Right lung (tissue), 2 donors: ENCODE measurements at regions not wholly inside any gene's neighbourhood (a gene's known extent, or its start where the extent isn't known, plus 50 kb on each side); places are given as distances from the start of the nearest gene placed in this dataset.

Source experiments
- DNase-seq, 2 donors: peaks; one replicate each; pipeline ENCODE4 v3.0.0-alpha.2; 2013

DNA sequence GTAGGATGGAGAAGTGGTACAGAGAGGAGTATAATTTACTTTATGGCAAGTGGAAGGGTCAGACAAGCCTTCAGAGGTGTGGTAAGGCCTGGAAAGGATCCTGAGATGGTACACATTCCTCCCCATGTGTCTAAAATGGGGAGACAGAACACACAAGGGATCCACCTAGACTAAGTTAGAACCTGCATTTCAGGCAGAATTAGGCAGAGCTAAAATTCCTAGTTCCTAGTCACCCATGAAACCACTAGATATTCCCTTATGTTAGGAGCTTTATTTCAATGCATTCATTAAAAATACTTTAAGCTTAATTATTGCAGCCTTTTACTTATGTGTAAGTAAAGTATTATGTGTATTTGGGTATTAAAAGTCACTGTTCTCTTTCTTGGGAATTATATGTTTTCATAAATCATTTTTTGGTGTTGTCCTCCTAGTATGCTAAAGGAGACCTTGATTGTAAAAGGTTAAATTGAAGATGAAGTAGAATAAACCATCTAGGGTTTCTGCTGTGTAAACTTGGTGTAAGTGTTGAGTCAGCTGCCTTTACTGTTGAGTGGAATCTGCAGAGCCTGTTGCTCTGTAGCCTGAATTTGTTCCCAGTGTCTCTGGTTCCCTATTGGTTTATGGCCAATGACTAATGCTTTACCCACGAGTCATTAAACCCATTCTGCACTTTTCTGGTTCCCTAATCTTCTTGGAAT is 423.2 kb downstream of the ATP23 start:
- DNase-seq, result no peak

DNA sequence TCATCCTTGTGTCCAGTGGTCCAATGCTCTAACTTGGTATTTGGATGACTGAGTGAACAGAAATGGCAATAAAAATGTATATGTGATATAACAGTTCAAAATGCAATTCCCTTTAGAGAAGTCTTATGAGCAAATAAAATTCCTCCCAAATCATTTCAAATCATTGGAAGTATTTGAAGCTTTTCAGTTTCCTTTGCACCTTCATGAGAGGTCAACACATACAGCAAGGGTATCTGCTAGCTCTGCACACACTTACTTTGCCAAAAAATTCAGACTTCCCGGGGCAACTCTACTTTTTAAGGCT is 423.7 kb downstream of the ATP23 start:
- no peak for DNase-seq

DNA sequence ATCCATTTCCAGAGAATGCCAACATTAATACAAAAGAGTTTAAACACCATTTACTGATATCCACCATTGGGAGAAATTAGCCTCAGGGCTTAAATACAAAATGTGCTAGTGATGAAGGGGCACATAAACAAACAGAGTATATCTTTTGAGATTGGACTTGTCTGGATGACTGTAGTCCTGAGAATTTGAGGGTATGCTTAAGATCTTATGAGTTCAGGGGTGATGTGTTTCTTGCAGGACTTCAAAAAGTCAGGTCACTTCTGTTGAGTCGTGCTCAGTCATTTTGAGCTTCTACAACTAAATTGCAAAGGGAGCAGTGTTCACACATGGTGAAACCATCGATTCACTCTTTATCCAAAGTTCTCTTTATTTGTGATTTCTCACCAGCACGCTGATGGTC is 425.7 kb downstream of the ATP23 start:
- no peak for DNase-seq

DNA sequence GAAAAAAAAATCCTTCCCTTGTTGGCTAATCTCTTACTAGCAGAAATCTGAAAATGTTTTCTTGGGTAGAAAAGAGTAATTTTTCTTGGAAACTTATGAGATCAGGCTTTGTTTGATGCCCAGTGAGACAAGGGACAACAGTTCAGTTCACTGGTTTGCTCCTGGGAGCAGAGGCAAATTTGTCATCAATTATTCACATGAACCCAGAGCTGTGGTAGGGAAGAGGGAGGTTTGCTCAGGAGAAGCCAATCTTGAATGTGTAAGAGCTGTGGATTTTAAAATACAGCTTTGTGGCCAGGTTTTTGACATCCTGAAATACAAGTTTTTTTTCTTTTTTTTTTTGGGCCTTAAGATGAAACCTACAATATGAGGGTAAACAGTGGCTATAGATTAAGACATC is 426.6 kb downstream of the ATP23 start:
- no peak for DNase-seq

DNA sequence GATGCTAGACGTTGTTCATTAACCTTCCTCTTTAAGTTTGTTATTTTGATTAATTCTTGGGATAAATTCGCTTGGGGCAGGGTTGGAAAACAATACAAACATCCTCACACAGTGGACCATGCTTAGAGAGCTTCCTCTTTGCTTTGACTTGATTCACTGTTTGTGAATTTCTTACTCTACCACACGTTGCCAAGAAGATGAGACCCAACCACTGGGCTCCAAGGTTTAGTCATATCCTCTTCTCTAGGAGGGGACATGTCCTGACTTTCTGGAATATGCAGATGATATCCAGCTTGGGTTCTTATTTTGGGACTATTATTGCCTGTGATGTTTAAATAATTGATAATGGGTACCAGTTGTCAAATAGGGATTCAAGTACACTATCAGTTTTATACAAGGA is 428.2 kb downstream of the ATP23 start:
- DNase-seq, result no peak

DNA sequence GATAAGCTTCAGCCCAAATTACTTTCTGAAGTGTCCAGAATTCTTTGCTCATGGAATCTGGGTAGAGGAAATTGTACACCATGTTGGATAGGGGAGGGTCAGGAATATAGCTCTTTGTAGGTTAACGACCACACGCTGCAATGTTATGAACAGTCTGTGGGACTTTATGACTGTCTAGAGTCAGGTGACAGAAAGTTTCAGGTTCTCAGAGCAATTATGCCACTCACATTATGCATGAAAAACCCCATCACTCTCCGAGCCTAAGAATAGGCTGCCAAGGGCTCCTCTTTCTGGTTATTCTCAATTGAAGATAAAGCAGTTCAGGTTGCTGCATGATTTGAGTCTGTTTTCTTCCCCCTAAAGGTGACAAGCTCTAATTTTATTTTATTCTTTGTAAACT is 430.9 kb downstream of the ATP23 start:
- DNase-seq, result no peak

DNA sequence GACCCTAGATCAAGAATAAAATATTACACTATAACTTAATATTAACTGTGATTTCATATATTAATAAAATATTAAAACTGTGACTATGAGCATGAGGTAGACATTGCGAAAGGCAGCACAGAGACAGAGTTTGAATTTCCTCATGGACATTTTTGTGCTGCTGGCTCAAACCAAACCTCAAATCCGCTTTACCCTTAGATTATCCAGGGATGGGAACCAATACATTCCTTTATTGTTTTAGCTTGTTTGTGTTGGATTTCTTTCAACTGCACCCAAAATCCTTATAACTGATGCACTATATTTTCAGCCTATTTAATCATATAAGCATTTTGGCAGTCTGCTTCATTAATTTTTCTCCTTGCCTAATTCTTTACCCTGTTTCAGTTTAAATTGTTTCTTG is 436.7 kb downstream of the ATP23 start:
- DNase-seq, result no peak

DNA sequence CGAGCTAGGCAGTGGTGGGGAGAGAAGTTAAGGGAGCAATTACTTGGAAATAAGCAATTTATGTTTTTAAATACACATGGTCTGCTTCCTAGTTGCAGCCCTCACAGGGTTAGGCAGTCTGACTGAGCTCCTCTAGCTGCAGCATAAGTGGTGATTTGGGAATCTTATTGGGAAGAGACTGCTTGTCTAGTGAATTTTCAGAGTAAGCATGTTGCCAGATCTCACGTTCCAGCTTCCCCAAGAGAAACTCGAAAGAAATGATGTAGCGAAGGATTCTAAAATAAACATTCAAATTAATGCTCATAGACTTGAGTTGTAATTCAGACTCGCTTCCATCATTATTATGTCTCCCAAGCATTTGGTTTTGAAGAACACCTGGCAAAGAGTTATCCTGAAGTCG is 440.2 kb downstream of the ATP23 start:
- DNase-seq, result no peak

DNA sequence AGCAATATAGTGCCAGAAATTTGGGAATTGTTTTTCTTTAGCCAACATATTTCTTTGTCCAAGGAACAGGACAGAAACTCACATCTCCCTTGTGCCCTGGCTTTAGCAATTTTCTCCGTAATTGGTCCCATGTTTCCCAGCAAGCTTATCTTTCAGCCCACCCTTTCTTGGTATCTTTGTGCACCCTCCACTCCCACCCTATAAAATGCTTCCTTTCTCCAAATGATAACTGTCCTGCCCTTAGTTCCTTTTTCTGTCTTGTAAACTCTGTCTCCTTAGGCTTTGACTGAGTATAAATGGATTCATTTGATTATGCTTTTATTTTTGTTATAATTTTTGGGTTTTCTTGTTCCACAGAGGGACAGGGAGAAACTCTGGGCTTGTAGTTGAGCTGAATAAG is 442.8 kb downstream of the ATP23 start:
- no peak for DNase-seq

DNA sequence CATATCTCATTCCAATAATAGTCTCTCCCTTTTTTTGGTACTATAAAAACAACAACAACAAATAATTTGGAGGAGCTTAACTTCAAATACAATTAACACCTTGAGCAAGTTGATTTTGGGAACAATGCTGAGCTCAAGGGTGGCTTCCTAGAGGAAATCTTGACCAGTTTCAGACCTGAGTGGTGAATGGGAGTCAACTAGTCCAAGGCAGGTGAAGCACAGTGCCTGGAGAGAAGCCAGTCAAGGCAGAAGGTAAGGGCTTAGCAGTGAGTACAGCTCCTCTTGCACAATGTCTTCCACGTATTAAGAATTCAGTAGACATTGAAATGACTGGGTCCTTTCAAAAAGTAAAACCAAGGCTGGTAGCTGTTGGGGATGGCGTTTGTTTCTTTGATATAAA is 444.8 kb downstream of the ATP23 start:
- DNase-seq, result no peak

DNA sequence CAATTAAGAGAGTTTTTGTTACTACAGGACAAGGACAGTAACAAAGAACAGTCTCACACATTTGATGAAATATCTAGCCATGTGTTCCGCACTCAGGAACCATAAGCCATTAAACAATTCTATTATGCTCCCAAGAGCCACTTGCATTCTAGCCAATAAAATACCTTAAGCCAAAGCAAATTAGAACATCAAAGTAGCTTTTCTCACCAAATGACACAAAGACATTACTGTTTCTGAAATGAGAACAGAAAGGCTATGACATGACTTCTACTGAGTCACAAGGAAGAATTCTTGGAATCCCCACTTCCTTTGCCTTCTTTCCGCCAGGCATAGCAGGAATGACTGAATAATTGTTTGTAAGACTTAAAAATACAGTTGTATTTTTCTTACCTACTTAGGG is 445.8 kb downstream of the ATP23 start:
- no peak for DNase-seq

DNA sequence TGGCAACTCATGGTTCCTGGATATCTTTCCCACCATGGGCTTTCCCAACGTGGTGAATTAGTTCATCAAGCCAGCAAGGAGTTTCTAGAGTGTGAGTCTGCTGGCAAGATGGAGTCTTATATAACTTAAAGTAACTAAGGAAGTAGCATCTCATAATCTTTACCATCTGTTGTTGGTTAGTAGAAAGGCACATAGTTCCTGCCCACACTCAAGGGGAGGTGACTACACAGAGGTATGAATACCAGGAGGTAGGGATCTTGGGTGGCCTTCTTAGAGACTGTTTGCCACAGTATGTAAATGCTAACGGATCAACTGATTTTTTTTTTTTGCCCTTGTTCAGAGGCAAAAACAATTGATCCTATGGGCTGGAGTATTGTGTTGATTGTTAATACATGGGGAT is 446.9 kb downstream of the ATP23 start:
- DNase-seq, result no peak

DNA sequence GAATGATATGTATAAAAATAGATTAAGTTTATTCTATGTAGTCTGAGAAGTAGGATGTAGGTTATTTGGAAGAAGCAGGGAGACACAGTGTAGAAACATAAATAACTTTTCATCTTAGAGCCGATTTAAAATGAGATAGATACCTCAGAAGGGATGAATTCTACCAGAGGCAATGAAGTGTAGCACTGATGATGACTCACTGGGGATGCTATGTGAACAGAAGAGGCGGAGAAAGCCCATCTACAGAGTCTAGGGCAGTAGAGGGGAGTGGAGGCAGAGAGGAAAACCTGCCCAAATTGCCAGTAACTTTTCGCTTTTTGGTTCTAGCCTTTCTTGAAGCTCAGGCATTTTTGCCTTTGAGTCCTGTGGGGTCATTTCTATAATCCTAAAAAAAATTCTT is 451.8 kb downstream of the ATP23 start:
- no peak for DNase-seq

DNA sequence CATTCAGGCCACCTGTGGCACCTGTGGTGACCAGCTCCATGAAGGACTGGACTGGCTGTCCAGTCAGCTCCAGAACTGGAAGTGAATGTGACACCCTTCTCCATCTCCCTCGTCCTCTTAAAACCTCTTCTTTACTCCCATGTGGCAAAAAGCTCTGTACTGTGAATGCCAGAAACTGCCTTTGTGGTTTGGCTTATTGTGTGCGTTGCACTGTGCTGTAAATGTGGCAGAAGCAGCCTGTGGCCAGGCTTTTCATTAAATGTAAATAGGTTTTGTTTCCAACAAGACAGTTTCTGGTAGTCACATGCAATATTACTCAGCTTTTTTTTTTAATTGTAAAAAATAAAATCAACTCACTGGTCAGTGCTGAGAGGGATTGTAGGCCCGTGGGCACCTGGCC is 453.7 kb downstream of the ATP23 start:
- DNase-seq, result no peak

DNA sequence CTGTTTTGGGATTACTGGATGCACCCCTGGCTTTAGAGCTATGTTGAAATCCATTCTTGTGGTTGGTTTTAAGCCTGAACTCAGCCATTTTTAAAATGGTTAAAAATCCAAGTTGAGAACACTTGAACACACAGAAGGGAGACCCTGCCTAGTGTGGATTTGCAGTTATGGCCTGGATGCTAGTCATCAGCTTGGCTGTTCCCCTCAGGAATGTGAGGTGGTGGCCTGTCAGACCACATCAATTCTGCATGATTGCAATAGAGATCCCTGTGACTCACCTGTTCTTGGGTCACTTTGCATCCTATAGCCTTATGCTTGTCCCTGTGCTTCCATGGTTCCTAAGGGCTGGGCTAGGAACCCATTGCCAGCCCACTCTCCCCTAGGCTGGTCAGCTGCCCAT is 454.1 kb downstream of the ATP23 start:
- DNase-seq, result no peak

DNA sequence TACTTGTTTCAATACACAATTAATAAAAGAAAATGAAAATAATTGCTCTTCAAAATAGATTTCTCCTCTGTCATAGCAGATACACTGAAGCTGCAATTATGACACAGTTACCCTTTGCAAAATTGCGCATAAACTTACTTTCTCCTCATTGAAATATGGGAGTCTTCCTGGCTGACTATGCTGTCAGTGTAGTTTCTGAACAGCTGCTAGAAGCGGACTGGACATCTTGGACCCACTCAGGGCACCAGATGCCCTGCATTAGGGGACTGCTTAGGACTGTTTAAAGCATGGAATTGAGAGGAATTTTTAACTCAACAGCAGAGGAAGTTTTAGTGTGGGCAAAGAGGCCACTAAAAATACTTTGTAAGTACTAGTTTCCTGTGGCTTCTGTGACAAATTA is 454.9 kb downstream of the ATP23 start:
- no peak for DNase-seq

DNA sequence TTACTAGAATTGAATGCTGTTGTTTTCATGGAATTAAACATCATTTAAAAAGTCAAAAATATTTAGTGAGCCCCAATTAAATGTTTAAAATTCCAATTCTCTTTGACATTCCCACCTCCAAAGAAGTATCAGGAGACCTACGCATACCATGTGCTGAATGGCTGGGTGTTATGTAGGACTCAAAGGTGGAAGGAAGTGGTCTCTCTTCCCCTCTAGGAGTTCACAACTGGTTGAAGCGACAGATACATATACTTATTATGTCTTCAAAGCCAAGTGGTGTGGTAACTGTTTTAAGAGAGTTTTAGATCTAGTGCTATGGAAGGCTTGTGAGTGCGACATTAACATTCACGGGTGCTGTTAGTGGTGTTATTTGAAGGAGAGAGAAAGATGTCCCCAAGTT is 464.0 kb downstream of the ATP23 start:
- no peak for DNase-seq

DNA sequence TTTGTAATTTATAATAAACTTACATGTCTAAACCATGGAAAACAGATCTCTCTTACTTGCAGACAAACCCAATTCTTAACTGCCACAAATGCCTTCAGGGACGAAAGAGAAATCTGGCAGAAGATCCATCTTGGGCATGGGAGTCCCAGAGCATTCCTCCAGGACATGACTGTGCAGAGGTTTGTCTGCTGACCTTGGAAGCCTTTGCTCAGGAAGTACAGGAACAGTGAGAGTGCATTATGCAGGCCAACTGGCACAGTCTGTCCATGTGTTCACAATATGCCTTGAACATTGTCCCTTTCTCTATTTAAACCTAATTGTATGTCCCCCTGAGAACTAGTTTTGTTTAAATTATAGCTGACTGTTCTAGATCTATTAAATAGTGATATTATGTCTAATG is 467.1 kb downstream of the ATP23 start:
- no peak for DNase-seq

DNA sequence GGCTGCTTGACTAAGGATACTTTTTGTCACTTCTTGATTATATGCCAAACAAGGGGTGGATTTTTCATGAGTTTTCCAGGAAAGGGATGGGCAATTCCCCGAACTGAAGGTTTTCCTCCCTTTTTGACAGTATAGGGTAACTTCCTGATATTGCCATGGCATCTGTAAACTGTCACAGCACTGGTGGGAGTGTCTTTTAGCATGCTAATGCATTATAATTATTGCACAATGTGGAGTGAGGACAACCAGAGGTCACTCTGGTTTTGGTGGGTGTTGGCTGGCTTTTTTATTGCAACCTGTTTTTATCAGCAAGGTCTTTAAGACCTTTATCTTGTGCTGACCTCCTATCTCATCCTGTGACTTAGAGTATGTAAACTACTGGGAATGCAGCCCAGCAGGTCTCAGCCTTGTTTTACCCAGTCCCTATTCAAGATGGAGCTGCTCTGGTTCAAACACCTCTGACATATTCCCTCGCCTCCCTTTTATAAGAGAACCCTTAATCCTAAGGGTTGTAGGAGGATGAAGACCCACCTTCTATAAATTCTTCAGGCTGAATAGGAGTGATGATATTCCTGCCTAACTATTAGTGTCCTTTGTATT is 471.2 kb downstream of the ATP23 start:
- DNase-seq, result no peak

DNA sequence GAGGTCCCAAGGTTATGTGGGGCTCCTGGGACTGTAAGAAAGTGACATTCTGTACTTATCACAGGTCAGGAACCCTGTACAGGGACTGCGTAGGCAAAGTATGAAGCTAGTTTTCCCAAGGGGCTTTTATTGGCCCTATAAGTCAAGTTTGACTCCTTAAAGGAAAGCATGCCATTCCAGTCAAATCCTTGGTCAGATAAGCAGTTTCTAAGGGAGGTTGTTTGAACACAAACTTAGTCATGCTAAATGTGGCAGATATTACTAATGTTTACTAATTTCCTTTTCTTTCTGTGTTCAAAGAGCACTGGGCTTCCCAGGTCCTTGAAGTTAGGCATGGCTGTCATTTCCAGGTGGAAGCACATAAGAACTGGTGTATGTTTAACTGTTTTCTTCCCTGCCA is 472.4 kb downstream of the ATP23 start:
- DNase-seq, result no peak

DNA sequence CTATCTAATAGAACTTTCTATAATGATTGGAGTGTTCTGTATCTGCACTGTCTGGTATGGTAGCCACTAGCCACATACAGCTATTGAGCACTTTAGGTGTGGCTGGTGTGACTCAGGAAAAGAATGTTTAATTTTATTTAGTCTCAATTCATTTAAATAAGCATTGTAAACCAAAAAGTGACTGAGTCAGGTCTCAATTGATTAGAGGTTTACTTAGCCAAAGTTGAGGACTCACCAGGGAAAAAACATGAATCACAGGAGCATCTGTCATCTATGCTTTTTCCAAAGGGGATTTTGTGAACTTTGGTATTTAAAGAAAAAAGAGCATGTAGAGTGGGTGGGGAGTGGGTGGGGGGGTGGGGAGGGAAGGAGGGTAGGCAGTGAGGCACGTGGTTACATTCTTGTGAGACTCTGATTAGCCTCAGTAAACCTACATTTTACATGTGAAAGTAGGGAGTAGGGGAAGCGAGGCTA is 473.1 kb downstream of the ATP23 start:
- no peak for DNase-seq

DNA sequence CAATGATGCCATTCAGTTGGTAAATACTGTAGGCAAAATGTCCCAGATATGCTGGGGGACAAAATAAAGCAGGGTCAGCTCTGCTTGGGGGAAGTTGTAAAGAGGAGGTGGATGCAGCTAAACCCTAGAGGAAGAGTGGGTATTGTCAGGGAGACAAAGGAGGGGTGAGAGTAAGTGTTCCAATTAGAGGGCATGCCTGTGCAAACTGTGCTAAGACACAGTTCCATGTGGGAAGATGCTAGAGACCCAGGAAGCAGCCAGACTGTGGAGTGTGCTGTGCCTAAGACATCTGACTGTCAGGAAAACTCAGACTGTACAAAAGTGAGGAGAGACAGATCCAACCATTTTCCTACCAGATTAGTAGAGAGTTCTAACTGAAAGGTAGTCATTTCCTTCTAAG is 474.3 kb downstream of the ATP23 start:
- DNase-seq, result no peak

DNA sequence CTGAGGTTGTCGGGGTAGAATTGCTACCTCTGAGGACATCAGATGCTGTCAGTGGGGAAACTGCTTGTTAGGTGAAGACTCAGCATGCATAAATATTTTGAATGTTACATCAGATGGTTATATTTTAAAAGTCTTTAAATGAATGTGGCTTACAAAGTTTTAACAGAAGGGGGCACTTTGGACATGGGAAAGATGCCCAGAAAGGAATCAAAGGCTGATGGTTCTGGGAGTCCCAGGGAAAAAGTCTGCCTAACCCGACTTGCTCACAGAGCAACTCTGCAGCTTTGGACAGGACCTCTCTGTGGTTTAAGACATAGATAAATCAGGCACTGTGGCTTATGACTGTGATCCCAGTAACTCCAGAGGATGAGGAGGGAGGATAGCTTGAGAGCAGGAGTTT is 474.9 kb downstream of the ATP23 start:
- no peak for DNase-seq

DNA sequence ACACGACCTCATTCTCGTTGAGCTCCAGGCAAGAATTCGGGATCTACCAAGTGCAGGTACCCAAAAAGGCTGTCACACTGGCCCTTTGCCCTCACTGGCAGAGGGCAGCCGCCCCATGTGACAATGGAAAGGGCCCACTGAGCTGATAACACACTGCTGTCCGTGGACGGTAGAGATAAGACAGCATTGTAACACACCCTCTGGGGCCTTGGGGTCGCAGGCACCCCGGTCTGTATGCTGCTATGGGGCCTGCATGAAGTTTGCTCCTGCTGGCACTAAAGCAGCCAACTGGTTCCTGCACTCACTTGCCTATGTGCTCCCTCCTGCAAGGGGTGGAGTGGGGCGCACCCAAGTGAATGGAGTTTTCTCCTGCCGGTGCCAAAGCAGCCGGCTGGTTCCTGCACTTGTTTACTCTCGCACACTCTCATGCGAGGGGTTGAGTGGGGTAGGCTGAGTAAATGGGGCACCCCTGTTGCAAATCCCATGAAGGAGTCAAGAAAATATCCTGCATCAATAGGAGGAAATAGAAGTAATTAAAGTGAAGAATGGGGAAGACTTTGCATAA is 477.9 kb downstream of the ATP23 start:
- no peak for DNase-seq
